ENCODE measurements at regions not wholly inside any gene's neighbourhood (a gene's known extent, or its start where the extent isn't known, plus 50 kb on each side); places are given as distances from the start of the nearest gene placed in this dataset.

DNA sequence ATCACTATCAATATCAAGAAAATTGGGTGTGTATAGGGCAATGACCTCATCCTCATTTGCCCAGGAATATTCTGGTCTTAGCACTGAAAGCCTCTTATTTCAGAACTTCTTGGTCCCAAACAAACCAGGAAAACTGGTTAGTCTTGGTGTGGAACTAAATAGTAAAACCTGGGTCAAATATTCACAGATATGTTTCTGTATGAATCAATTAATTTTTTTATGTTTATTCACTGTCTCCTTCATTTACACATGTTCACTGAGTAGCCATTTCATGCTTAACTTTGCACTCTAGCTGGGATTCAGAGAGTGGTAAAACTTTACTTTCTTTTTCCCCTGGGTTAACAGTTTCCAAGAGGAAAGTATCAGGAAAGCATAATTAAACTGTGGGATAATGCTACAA, 113.7 kb upstream of the PAPPA start:
- FAIRE-seq (no peak), ATAC-seq (no peak), DNase-seq (ENCODE audit: low spot score) (no peak)
- Histone ChIP-seq H3K9me3 (ENCODE audit: low read length) (no peaks in the 10 kb centered on the region), H4K20me1 (ENCODE audit: insufficient read depth, low read length) (no peaks in the 10 kb centered on the region), H3K4me3 (replicated peaks in 1 of 3; ENCODE audit: insufficient read depth in 1 of 3, low read depth in 2 of 3, low read length in 3 of 3) (no peak overlapping the region), H3K36me3 (replicated peaks in 1 of 2; ENCODE audit: control insufficient read depth in 1 of 2, insufficient read depth in 2 of 2, low read length in 2 of 2) (no peaks in the 10 kb centered on the region), H3K27ac (ENCODE audit: extremely low read length, insufficient read depth, low read length) (no peak overlapping the region), H3K79me2 (ENCODE audit: insufficient read depth, low read length) (no peaks in the 10 kb centered on the region), H3K27me3 (ENCODE audit: control insufficient read depth in 1 of 2, insufficient read depth in 2 of 2, low read length in 2 of 2) (no peaks in the 10 kb centered on the region), H3K4me1 (ENCODE audit: insufficient read depth, low read length) (no peaks in the 10 kb centered on the region), H2AFZ (ENCODE audit: low read length) (no peak overlapping the region), H3K9ac (ENCODE audit: insufficient read depth, low read depth, low read length) (no peak overlapping the region), H3K4me2 (ENCODE audit: low read depth, low read length) (no peak overlapping the region)
- CTCF ChIA-PET (ENCODE audit: low intra/inter-chr PET ratio, low total read pairs) = no interaction called here
- POLR2A ChIA-PET = no interaction called here
- TF ChIP-seq, protein P1, sequence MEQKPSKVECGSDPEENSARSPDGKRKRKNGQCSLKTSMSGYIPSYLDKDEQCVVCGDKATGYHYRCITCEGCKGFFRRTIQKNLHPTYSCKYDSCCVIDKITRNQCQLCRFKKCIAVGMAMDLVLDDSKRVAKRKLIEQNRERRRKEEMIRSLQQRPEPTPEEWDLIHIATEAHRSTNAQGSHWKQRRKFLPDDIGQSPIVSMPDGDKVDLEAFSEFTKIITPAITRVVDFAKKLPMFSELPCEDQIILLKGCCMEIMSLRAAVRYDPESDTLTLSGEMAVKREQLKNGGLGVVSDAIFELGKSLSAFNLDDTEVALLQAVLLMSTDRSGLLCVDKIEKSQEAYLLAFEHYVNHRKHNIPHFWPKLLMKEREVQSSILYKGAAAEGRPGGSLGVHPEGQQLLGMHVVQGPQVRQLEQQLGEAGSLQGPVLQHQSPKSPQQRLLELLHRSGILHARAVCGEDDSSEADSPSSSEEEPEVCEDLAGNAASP (CRISPR knock-in tag; IDR thresholded peaks at IDR 0.05; ENCODE audit: borderline replicate concordance) = no peak
- TF ChIP-seq, protein P2, sequence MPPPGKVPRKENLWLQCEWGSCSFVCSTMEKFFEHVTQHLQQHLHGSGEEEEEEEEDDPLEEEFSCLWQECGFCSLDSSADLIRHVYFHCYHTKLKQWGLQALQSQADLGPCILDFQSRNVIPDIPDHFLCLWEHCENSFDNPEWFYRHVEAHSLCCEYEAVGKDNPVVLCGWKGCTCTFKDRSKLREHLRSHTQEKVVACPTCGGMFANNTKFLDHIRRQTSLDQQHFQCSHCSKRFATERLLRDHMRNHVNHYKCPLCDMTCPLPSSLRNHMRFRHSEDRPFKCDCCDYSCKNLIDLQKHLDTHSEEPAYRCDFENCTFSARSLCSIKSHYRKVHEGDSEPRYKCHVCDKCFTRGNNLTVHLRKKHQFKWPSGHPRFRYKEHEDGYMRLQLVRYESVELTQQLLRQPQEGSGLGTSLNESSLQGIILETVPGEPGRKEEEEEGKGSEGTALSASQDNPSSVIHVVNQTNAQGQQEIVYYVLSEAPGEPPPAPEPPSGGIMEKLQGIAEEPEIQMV (CRISPR knock-in tag; IDR thresholded peaks at IDR 0.05; ENCODE audit: low read depth) = no peak
- TF ChIP-seq ESRRA (CRISPR knock-in tag; IDR thresholded peaks at IDR 0.05; ENCODE audit: low read depth) = no peak
- no peak for TF ChIP-seq CBFB (CRISPR knock-in tag; IDR thresholded peaks at IDR 0.05)
- TF ChIP-seq ELF1 (CRISPR knock-in tag; IDR thresholded peaks at IDR 0.05) = no peak
- in situ Hi-C loops (cut with HindIII; ENCODE audit: extremely low pct_ligation_motif_present, low pct_unique_long_range_greater_than_20kb) = loop anchor here (25.0 kb wide), 1 partner anchor 97 kb away; no protein-coding TSS in a partner anchor
- intact Hi-C loops (cut with micrococcal nuclease; ENCODE audit: unreplicated experiment) = no loop called here
- BruUV-seq (replicated peaks) = no TSS peak

DNA sequence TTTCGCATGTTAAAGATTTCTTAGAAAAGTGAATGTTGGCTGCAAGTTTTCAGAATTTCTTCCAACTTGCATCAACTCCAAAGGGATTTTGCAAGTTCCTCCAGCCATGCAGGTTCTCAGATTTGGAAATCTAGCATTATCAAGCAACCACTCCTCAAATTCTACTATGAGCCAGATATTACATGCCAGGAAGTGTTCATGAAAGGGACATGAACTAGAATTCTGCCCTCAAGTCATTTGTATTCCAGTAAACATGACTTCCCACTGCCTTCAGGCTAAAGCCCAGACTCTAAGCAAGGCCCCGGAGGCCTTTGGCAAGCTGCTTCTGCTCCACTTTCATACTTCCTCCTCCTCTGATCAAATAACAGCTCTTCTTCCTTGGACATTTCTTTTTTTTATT, 111.3 kb upstream of the PAPPA start:
- CTCF ChIA-PET (ENCODE audit: low intra/inter-chr PET ratio, low total read pairs) = no interaction called here

More for the DNA sequence above, 111.3 kb upstream of the PAPPA start:
- in situ Hi-C loops (cut with HindIII; ENCODE audit: extremely low pct_ligation_motif_present, low pct_unique_long_range_greater_than_20kb) (loop anchor here (25.0 kb wide), 1 partner anchor 95 kb away; no protein-coding TSS in a partner anchor), intact Hi-C loops (cut with micrococcal nuclease; ENCODE audit: unreplicated experiment) (no loop called here)
- Histone ChIP-seq H3K36me3 (replicated peaks in 1 of 2; ENCODE audit: control insufficient read depth in 1 of 2, insufficient read depth in 2 of 2, low read length in 2 of 2) (no peaks in the 10 kb centered on the region), H3K9ac (ENCODE audit: insufficient read depth, low read depth, low read length) (no peak overlapping the region), H3K79me2 (ENCODE audit: insufficient read depth, low read length) (no peaks in the 10 kb centered on the region), H3K9me3 (ENCODE audit: low read length) (no peaks in the 10 kb centered on the region), H3K27ac (ENCODE audit: extremely low read length, insufficient read depth, low read length) (no peak overlapping the region), H3K27me3 (ENCODE audit: control insufficient read depth in 1 of 2, insufficient read depth in 2 of 2, low read length in 2 of 2) (no peaks in the 10 kb centered on the region), H2AFZ (ENCODE audit: low read length) (no peak overlapping the region), H3K4me1 (ENCODE audit: insufficient read depth, low read length) (no peaks in the 10 kb centered on the region), H4K20me1 (ENCODE audit: insufficient read depth, low read length) (no peaks in the 10 kb centered on the region), H3K4me2 (ENCODE audit: low read depth, low read length) (no peak overlapping the region), H3K4me3 (replicated peaks in 1 of 3; ENCODE audit: insufficient read depth in 1 of 3, low read depth in 2 of 3, low read length in 3 of 3) (no peak overlapping the region)
- no peak for TF ChIP-seq ZNF274 (CRISPR knock-in tag; IDR thresholded peaks at IDR 0.05)
- TF ChIP-seq ZC3H13 (CRISPR knock-in tag; IDR thresholded peaks at IDR 0.05) = no peak
- TF ChIP-seq CBX1 (IDR thresholded peaks at IDR 0.05; ENCODE audit: low read depth) = no peak
- no peak for TF ChIP-seq RBAK (CRISPR knock-in tag; IDR thresholded peaks at IDR 0.05)
- TF ChIP-seq ZKSCAN1 (IDR thresholded peaks at IDR 0.05; ENCODE audit: low read length) = no peak
- TF ChIP-seq ZNF510 (CRISPR knock-in tag; IDR thresholded peaks at IDR 0.05; ENCODE audit: low read depth) = no peak
- TF ChIP-seq AGO1 (IDR thresholded peaks at IDR 0.05; ENCODE audit: low read depth, low read length, poor library complexity, severe bottlenecking) = no peak
- no peak for TF ChIP-seq ATF1 (CRISPR knock-in tag; IDR thresholded peaks at IDR 0.05)
- no peak for FAIRE-seq
- ATAC-seq = no peak
- POLR2A ChIA-PET = no interaction called here
- WGBS (ENCODE audit: low lambda C conversion rate) = 32% methylated on average over 2 of the region's 2 CpGs
- BruUV-seq (replicated peaks) = no TSS peak
- no peak for DNase-seq (ENCODE audit: low spot score)
